Right atrium auricular region (tissue), 2 donors: ENCODE measurements at regions not wholly inside any gene's neighbourhood (a gene's known extent, or its start where the extent isn't known, plus 50 kb on each side); places are given as distances from the start of the nearest gene placed in this dataset.

Experiments
- DNase-seq: peaks from one replicate; pipeline ENCODE4 v3.0.0-alpha.2; 2019; ENCODE audit warnings: low spot score
- H3K27ac ChIP-seq, 2 donors: fragments of 200-600 bp; sonication (generic); 1 replicate in 1 of 2; 2 replicates in 1 of 2; pipeline ENCODE4 v1.5.1; 2016 to 2019
- H3K27me3 ChIP-seq, 2 donors: fragments of 200-600 bp; sonication (generic); one replicate each; pipeline versions ENCODE4 v1.5.1 to v1.6.0; 2017 to 2019
- H3K36me3 ChIP-seq: fragments of 200-600 bp; sonication (generic); one replicate; pipeline ENCODE4 v1.5.1; 2016
- H3K4me1 ChIP-seq, 2 donors: fragments of 200-600 bp; sonication (generic); one replicate each; pipeline versions ENCODE4 v1.5.1 to v1.6.0; 2017 to 2019
- H3K4me3 ChIP-seq, 2 donors: fragments of 200-600 bp; sonication (generic); 1 replicate in 1 of 2; 2 replicates in 1 of 2; pipeline ENCODE4 v1.5.1; 2017 to 2019; ENCODE audit warnings: mild to moderate bottlenecking in 1 of 2, moderate library complexity in 1 of 2
- H3K9me3 ChIP-seq, 2 donors: fragments of 200-600 bp; sonication (generic); one replicate each; pipeline ENCODE4 v1.5.1; 2019
- TF ChIP-seq, protein P1 (sequence below), 2 donors: fragments of 200-600 bp; sonication (generic); IDR thresholded peaks; one replicate each; pipeline ENCODE4 v1.5.1; 2019; ENCODE audit warnings: antibody characterized with exemption in 2 of 2

DNA sequence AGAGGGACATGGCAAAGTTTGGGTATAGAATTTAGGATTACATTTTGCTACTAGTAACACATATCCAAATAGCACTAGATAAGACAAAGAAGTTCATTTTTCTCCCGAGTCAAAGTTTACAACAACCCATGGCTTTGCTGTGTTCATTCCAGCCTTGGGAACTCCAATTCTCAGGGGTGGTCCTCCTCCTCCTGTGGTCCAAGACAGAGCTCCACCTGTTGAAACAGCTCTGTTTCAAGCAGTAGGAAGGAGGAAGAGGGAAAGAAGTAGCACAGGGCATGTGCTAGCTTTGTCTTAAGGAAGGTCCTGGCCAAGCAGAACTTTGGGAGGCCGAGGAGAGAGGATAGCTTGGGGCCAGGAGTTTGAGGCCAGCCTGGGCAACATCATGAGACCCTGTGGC lies 113.8 kb upstream of the SIX2 start:
- DNase-seq: no peak

DNA sequence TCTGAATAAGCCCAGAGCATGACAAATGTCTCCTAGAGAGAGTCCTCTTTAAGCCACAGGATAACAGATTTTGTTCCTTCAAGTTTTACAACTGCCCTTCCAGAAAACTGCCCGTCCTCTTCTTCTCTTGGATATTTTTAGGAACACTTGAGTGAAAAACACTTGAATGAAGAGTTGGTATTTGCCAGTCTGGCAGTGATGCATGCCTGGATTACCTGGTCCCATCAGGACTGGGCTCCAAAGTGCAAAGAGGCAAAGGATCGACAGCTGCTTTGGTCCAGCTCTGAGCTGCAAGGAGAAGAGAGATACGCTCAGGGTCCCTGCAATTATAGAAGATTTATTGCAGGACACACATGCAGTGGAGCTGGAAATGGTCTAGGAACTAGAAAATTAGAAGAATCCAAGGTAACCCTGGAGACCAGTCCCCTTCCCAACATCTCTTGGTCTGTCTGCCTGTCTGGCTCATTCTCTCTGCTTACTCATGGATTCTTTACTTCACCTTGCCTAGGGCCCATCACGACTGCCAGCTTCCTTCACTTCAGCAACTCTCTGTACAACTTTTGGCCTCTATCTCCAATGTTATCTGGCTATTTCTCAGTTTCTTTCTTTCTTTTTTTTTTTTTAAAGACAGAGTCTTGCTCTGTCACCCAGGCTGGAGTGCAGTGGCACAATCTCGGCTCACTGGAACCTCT lies 112.1 kb upstream of the SIX2 start:
- H3K27ac ChIP-seq: no peak overlapping the region
- no peaks in the 10 kb centered on the region for H3K9me3 ChIP-seq
- no peaks in the 10 kb centered on the region for H3K27me3 ChIP-seq
- no peaks in the 10 kb centered on the region for H3K4me1 ChIP-seq
- TF ChIP-seq, protein P1, sequence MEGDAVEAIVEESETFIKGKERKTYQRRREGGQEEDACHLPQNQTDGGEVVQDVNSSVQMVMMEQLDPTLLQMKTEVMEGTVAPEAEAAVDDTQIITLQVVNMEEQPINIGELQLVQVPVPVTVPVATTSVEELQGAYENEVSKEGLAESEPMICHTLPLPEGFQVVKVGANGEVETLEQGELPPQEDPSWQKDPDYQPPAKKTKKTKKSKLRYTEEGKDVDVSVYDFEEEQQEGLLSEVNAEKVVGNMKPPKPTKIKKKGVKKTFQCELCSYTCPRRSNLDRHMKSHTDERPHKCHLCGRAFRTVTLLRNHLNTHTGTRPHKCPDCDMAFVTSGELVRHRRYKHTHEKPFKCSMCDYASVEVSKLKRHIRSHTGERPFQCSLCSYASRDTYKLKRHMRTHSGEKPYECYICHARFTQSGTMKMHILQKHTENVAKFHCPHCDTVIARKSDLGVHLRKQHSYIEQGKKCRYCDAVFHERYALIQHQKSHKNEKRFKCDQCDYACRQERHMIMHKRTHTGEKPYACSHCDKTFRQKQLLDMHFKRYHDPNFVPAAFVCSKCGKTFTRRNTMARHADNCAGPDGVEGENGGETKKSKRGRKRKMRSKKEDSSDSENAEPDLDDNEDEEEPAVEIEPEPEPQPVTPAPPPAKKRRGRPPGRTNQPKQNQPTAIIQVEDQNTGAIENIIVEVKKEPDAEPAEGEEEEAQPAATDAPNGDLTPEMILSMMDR (IDR thresholded peaks at IDR 0.05): no peak
- DNase-seq: peak; percentile 4
- no peaks in the 10 kb centered on the region for H3K36me3 ChIP-seq
- H3K4me3 ChIP-seq: no peak overlapping the region

More for the DNA sequence above, 113.8 kb upstream of the SIX2 start:
- H3K27ac ChIP-seq: no peak overlapping the region
- H3K9me3 ChIP-seq: no peaks in the 10 kb centered on the region
- H3K4me1 ChIP-seq: no peaks in the 10 kb centered on the region
- H3K27me3 ChIP-seq: no peaks in the 10 kb centered on the region
- no peaks in the 10 kb centered on the region for H3K36me3 ChIP-seq
- TF ChIP-seq, protein P1 (IDR thresholded peaks at IDR 0.05): no peak
- no peak overlapping the region for H3K4me3 ChIP-seq

DNA sequence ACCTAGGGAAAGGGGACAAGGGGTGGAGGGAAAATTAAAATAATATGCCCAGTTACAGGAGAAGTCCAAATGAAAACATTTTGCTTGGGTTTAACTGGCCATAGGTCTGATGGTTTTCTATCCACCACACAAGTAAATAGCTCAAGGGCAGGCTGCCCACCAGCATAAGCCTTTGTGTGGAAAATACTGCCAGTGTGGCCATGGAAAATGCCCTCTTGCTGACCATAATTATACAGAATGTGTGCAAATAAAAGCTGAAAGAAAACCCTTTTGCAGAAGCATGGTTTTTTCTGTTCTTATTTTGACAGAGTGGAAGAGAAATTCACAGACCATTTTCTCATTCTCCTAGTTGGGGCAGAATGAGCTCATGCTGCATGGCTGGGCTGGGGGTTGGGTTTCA lies 111.3 kb upstream of the SIX2 start:
- DNase-seq: no peak
- H3K36me3 ChIP-seq: no peaks in the 10 kb centered on the region
- no peaks in the 10 kb centered on the region for H3K27me3 ChIP-seq
- H3K27ac ChIP-seq: no peak overlapping the region
- H3K4me3 ChIP-seq: no peak overlapping the region
- no peaks in the 10 kb centered on the region for H3K4me1 ChIP-seq
- no peaks in the 10 kb centered on the region for H3K9me3 ChIP-seq
- TF ChIP-seq, protein P1 (IDR thresholded peaks at IDR 0.05): no peak

GRCh38 chr2:45119855-45120254 lies 110.6 kb upstream of the SIX2 start:
- peak; percentile 26 for DNase-seq
- Histone ChIP-seq H3K27ac (no peak overlapping the region), H3K4me1 (no peaks in the 10 kb centered on the region), H3K4me3 (no peak overlapping the region), H3K9me3 (no peaks in the 10 kb centered on the region), H3K36me3 (no peaks in the 10 kb centered on the region), H3K27me3 (no peaks in the 10 kb centered on the region)
- TF ChIP-seq, protein P1 (IDR thresholded peaks at IDR 0.05): no peak

GRCh38 chr2:45119038-45119437 lies 109.8 kb upstream of the SIX2 start:
- Histone ChIP-seq H3K4me1 (no peaks in the 10 kb centered on the region), H3K27ac (no peak overlapping the region), H3K4me3 (no peak overlapping the region), H3K9me3 (no peaks in the 10 kb centered on the region), H3K36me3 (no peaks in the 10 kb centered on the region), H3K27me3 (no peaks in the 10 kb centered on the region)
- TF ChIP-seq, protein P1 (IDR thresholded peaks at IDR 0.05): no peak
- DNase-seq: peak; percentile 16

- no peaks in the 10 kb centered on the region for H3K36me3 ChIP-seq
- H3K4me3 ChIP-seq: no peak overlapping the region
- no peaks in the 10 kb centered on the region for H3K27me3 ChIP-seq
- TF ChIP-seq, protein P1 (IDR thresholded peaks at IDR 0.05): no peak
- peak; percentile 28 for DNase-seq
- no peaks in the 10 kb centered on the region for H3K9me3 ChIP-seq
- H3K27ac ChIP-seq: no peak overlapping the region
- H3K4me1 ChIP-seq: no peaks in the 10 kb centered on the region
These were observed 108.1 kb upstream of the SIX2 start for GRCh38 chr2:45117383-45117782.
